ENCODE measurements at regions not wholly inside any gene's neighbourhood (a gene's known extent, or its start where the extent isn't known, plus 50 kb on each side); places are given as distances from the start of the nearest gene placed in this dataset.

DNA sequence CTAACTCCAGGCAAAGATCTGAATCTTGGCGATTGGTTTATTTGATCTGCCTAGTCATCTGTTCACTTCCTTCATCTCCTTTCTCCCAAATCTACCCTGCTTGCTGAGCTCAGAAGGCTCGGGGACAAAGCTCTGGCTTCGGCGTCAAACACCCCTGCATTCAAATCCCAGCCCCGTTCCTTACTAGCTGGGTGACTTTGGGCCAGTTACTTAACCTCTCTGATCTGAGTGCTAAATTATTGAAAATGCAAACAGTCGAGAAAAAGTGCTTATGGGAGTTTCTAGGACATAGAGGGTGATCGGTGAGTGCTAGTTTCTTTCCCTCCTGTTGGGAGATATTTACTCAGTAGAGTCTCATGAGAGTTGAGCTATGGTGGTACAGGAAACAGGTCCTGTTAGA, 121.2 kb upstream of the RFLNA start:
- no peak for TF ChIP-seq CTCF (IDR thresholded peaks at IDR 0.05; ENCODE audit: unreplicated experiment)
- intact Hi-C loops (cut with micrococcal nuclease): no loop called here
- no peak overlapping the region for H3K27ac Mint-ChIP-seq (ENCODE audit: low read depth, unreplicated experiment)
- no peak overlapping the region for H3K4me3 Mint-ChIP-seq (ENCODE audit: unreplicated experiment)
- BruUV-seq (replicated peaks): no TSS peak
- CTCF ChIA-PET: no interaction called here
- peaks cover 17% of the 10 kb centered on the region for H3K27me3 Mint-ChIP-seq (ENCODE audit: insufficient read depth, unreplicated experiment)
- POLR2A ChIA-PET: no interaction called here
- H3K9me3 Mint-ChIP-seq (ENCODE audit: unreplicated experiment): no peaks in the 10 kb centered on the region
- DNase-seq (ENCODE audit: unreplicated experiment): no peak
- H3K4me1 Mint-ChIP-seq (ENCODE audit: insufficient read depth, unreplicated experiment): no peaks in the 10 kb centered on the region
- H3K36me3 Mint-ChIP-seq (ENCODE audit: insufficient read depth, unreplicated experiment): no peaks in the 10 kb centered on the region

GRCh38 chr12:124174451-124175348, 120.2 kb upstream of the RFLNA start:
- Mint-ChIP-seq H3K27me3 (ENCODE audit: insufficient read depth, unreplicated experiment) (peaks cover 17% of the 10 kb centered on the region), H3K4me3 (ENCODE audit: unreplicated experiment) (no peak overlapping the region), H3K36me3 (ENCODE audit: insufficient read depth, unreplicated experiment) (no peaks in the 10 kb centered on the region), H3K9me3 (ENCODE audit: unreplicated experiment) (no peaks in the 10 kb centered on the region), H3K27ac (ENCODE audit: low read depth, unreplicated experiment) (no peak overlapping the region), H3K4me1 (ENCODE audit: insufficient read depth, unreplicated experiment) (no peaks in the 10 kb centered on the region)
- POLR2A ChIA-PET: no interaction called here
- DNase-seq (ENCODE audit: unreplicated experiment): no peak
- intact Hi-C loops (cut with micrococcal nuclease): no loop called here
- no peak for TF ChIP-seq CTCF (IDR thresholded peaks at IDR 0.05; ENCODE audit: unreplicated experiment)
- CTCF ChIA-PET: interaction anchor here (0.7 kb wide), 1 partner anchor 73 kb away, joined by 3 read pairs; no protein-coding TSS in a partner anchor
- no TSS peak for BruUV-seq (replicated peaks)

GRCh38 chr12:124175704-124176103, 119.2 kb upstream of the RFLNA start:
- DNase-seq (ENCODE audit: unreplicated experiment): no peak
- intact Hi-C loops (cut with micrococcal nuclease): no loop called here
- no peak overlapping the region for H3K4me3 Mint-ChIP-seq (ENCODE audit: unreplicated experiment)
- H3K27ac Mint-ChIP-seq (ENCODE audit: low read depth, unreplicated experiment): no peak overlapping the region
- peaks cover 17% of the 10 kb centered on the region for H3K27me3 Mint-ChIP-seq (ENCODE audit: insufficient read depth, unreplicated experiment)
- no peaks in the 10 kb centered on the region for H3K36me3 Mint-ChIP-seq (ENCODE audit: insufficient read depth, unreplicated experiment)
- BruUV-seq (replicated peaks): no TSS peak
- CTCF ChIA-PET: no interaction called here
- TF ChIP-seq CTCF (IDR thresholded peaks at IDR 0.05; ENCODE audit: unreplicated experiment): no peak
- POLR2A ChIA-PET: no interaction called here
- no peaks in the 10 kb centered on the region for H3K9me3 Mint-ChIP-seq (ENCODE audit: unreplicated experiment)
- H3K4me1 Mint-ChIP-seq (ENCODE audit: insufficient read depth, unreplicated experiment): no peaks in the 10 kb centered on the region

DNA sequence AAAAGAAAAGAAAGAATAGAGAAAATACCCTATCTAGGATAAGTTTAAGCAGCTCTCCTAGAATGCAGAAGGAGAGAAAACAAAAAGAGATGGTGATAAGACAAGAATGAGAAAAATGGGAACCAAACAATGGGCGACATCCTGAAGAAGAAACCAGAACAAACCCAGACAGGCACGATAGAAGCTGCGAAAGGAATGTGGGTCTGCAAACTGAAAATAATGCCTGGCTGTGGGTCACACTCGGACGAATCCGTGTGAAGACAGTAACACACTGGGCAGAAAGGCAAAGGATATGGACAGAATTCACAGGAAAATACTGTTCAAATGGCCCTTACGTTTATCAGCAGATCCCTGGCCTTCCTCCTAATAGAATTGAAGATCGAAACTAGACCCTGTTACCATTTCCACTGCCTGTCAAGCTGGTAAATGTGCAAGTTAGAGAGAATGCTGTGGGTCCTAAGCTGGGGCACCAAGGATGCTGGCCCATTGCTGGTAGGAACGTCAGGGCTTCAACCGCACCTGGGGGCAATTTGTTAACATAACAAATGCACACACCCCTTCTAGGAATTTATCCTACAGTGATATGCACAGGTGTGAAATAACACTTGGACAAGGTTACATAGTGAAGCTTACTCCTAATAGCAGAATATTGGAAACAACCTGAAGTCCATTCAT, 117.5 kb upstream of the RFLNA start:
- Mint-ChIP-seq H3K4me3 (ENCODE audit: unreplicated experiment) (no peak overlapping the region), H3K9me3 (ENCODE audit: unreplicated experiment) (no peaks in the 10 kb centered on the region), H3K4me1 (ENCODE audit: insufficient read depth, unreplicated experiment) (no peaks in the 10 kb centered on the region), H3K27ac (ENCODE audit: low read depth, unreplicated experiment) (no peak overlapping the region), H3K27me3 (ENCODE audit: insufficient read depth, unreplicated experiment) (peaks cover 17% of the 10 kb centered on the region), H3K36me3 (ENCODE audit: insufficient read depth, unreplicated experiment) (no peaks in the 10 kb centered on the region)
- no peak for DNase-seq (ENCODE audit: unreplicated experiment)
- intact Hi-C loops (cut with micrococcal nuclease): no loop called here
- ChIA-PET CTCF (interaction anchor here (0.6 kb wide), 1 partner anchor 54 kb away, joined by 7 read pairs; no protein-coding TSS in a partner anchor), POLR2A (no interaction called here)
- TF ChIP-seq CTCF (IDR thresholded peaks at IDR 0.05; ENCODE audit: unreplicated experiment): no peak
- BruUV-seq (replicated peaks): no TSS peak

All from MCF 10A (cell line).